Glomerular endothelial cell (primary cell): ENCODE measurements at regions not wholly inside any gene's neighbourhood (a gene's known extent, or its start where the extent isn't known, plus 50 kb on each side); places are given as distances from the start of the nearest gene placed in this dataset.
"Not testable (repeated sequence)": the region's sequence is repeated elsewhere in the genome, so short reads cannot be mapped to it uniquely, and the experiment has no call there.

Experiments used
- DNase-seq: peaks from one replicate; pipeline ENCODE4 v3.0.0-alpha.2; 2011; ENCODE audit warnings: low read depth, low spot score; ENCODE audit errors: extremely low read depth

GRCh38 chr5:89869346-89869745 is 540.2 kb downstream of the CETN3 start:
- DNase-seq, result no peak

DNA sequence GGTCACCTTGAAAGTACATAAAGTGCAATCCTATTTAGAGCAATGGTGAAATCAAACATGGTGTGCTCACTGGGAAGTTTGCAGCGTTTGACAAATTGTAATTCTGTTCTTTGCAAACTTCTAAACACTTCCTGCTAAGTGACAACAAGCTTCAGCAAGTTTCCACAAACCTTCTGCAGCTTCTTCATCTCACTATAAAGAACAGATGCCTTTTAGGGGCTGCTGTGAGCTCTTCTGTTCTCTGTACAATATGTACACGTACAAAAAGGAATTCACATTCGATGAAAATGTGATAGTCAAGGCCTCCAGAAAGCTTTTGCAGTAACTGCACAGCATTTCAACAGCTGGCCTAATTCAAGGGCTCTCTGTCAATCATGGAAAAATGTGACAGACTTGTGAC is 543.1 kb downstream of the CETN3 start:
- no peak for DNase-seq

GRCh38 chr5:89864941-89865340 is 544.6 kb downstream of the CETN3 start:
- DNase-seq, result no peak

GRCh38 chr5:89857790-89858189 is 551.8 kb downstream of the CETN3 start:
- DNase-seq, result no peak

GRCh38 chr5:89855417-89855816 is 554.1 kb downstream of the CETN3 start:
- no peak for DNase-seq

GRCh38 chr5:89851911-89852310 is 557.6 kb downstream of the CETN3 start:
- DNase-seq, result no peak

- no peak for DNase-seq
Observed at GRCh38 chr5:89850513-89850865, 559.1 kb downstream of the CETN3 start.

- no peak for DNase-seq
Observed at GRCh38 chr5:89849830-89850512, 559.6 kb downstream of the CETN3 start.

DNA sequence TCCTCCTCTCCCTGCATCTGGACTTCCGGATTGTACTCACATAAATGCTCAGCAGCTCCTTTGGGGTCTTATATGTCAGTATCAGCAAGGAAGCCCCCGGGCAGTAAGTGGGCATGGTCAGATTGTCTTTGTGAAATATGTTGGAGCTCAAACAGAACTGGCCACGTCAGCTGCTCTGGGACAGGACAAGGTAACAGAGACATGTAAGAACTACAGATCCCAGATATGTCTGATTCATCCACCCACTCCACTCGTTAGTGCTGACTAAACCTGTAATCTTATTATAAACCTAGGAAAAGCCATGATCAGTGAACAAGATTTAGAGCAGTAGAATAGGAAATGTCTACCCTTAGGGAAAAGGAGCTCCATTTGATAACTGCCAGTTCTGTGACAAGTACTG is 561.8 kb downstream of the CETN3 start:
- DNase-seq, result no peak

DNA sequence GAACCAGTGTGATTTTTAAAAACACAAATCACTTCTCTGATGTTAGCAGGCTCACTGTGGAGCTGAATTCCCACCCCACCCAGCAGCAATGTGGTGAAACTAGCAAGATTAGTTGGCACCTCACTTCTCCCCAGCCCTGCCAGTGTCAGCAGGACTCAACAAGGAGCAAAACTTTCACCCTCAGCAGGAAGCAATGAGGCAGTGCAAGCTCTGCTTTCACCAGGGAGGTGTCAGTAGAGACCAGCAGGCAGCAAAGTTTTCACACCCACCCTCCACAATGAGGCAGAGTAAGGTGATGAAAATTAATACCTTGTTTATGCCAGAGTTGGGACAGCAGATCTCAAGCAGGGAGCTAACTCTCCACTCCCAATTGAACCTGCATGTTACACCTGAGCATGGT is 565.0 kb downstream of the CETN3 start:
- no peak for DNase-seq

DNA sequence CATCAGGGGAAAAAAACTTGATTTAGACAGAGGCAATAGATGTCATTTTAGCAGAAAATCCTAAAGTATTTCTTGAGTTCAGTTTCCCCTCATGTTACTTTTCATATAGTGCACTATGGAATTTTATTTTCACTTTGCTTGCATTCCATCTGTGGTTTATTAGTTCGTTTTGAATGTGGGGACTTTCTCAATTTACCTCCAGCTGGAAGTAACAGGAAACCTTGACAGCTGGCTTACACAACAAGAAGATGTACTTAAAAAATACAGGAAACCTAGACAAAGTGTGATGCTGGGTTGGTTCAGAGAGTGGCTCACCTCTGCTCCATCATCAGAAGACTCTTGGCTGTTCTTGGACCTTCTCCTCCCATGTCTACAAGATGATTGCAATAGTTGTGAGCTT is 567.0 kb downstream of the CETN3 start:
- no peak for DNase-seq

GRCh38 chr5:89840906-89841305 is 568.6 kb downstream of the CETN3 start:
- DNase-seq, result no peak

DNA sequence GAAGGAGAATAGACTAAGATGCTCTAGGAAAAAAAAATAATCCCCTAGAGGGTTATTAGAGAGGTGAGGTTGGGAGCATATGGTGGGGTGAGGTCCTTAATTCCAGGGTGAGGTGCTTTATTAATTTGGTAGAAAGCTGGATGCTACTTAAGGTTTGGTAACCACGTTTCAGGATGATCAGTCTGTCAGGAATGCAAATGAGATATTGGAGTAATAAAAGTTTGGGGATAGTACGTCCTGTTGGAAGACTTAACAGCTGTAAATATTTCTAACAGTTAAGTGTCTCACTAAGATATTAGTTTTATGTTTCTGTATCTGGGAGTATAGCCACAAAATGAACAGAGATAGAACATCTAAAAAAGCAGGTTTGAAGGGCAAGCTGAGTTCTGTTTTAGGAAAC is 578.9 kb downstream of the CETN3 start:
- no peak for DNase-seq

- DNase-seq, result no peak
Observed at GRCh38 chr5:89827960-89828359, 581.6 kb downstream of the CETN3 start.

GRCh38 chr5:89827359-89827758 is 582.2 kb downstream of the CETN3 start:
- no peak for DNase-seq

DNA sequence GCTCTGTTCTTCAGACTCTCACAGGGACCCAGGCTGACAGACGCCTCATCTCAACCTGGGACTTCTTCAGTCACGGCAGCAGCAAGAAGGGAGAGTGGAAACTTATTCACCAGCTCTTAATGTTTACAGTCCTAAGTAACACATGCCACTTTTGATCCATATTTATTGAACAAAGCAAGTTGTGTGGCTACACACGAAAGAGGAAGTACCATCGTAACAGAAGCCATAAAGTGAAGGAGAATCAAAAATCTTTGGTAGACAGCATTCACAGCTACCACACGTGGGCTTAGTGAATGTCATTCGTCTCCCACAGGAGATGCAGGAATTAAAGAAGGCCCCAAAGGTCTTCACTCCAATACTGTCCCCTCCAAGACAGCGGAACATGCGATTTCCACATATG is 582.6 kb downstream of the CETN3 start:
- no peak for DNase-seq

- no peak for DNase-seq
Observed at GRCh38 chr5:89823046-89823445, 586.5 kb downstream of the CETN3 start.

DNA sequence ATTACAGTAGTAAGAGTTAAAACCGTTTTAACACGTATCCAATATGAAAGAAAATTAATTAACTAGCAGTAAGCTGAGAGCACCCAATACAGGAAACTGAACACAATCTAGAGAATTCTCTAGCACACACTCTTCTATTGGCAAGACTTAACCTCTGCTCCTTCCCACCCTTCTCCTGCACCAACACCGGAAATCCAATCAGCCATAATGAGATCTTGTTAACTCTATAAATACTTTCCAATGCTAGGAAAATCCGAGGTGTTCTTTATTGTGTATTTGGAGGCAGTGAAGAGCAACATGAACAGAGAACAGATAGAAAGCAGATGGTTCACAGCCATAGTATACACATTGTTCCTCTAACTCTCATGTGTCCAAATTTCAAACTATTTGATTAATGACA is 591.7 kb downstream of the CETN3 start:
- no peak for DNase-seq

- no peak for DNase-seq
Observed at GRCh38 chr5:89816038-89816437, 593.5 kb downstream of the CETN3 start.

- not testable (repeated sequence) for DNase-seq
Observed at GRCh38 chr5:89800735-89801134, 608.8 kb downstream of the CETN3 start.

DNA sequence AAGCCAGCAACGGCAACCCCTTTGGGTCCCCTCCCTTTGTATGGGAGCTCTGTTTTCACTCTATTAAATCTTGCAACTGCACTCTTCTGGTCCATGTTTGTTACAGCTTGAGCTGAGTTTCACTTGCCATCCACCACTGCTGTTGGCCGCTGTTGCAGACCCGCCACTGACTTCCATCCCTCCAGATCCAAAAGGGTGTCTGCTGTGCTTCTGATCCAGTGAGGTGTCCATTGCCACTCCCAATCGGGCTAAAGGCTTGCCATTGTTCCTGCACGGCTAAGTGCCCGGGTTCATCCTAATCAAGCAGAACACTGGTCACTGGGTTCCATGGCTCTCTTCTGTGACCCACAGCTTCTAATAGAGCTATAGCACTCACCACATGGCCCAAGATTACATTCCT is 615.1 kb downstream of the CETN3 start:
- not testable (repeated sequence) for DNase-seq

DNA sequence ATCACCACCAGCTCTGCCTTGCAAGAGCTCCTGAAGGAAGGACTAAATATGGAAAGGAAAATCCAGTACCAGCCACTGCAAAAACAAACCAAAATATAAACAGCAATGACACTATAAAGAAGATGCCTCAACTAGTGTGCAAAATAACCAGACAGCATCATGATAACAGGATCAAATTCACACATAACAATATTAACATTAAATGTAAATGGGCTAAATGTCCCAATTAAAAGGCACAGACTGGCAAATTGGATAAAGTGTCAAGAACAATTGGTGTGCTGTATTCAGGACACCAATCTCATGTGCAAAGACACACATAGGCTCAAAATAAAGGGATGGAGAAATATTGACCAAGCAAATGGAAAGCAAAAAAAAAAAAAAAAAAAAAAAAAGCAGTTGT is 629.8 kb downstream of the CETN3 start:
- DNase-seq, result not testable (repeated sequence)

DNA sequence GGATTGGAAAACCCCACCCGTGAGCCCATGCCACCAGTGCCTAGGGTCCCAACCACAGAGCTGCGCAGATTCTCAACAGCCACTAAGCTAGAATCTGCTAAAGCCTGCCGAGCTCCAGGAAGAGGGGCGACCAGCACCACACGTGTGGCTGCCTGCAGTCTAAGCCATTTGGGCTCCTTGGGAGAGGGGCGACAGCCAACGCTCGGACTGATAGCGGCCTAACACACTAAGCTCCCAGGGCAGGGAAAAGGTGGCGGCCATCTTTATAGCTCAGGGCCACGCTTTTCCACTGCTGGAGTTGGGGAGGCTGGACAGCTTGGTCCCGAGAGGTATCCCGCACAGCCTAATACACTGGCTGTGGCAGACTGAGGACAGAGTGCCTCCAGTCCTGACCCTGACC is 631.8 kb downstream of the CETN3 start:
- no peak for DNase-seq
